CD4-positive, alpha-beta memory T cell (primary cell): ENCODE measurements at regions not wholly inside any gene's neighbourhood (a gene's known extent, or its start where the extent isn't known, plus 50 kb on each side); places are given as distances from the start of the nearest gene placed in this dataset.

Source experiments
- CTCF ChIA-PET: fragments of 350-600 bp; sonication (Branson Sonifier 250); formaldehyde crosslinking; loops from one replicate; lab custom pipeline; 2021; ENCODE audit warnings: inconsistent platforms; ENCODE audit not compliant: partially characterized antibody; lab: Charles Lee
- POLR2A ChIA-PET: fragments of 350-600 bp; sonication (Branson Sonifier 250); formaldehyde crosslinking; loops from one replicate; lab custom pipeline; 2021; ENCODE audit not compliant: partially characterized antibody; lab: Charles Lee
- DNase-seq, 5 donors: peaks; one replicate each; pipeline versions ENCODE4 v3.0.0 to v3.0.0-alpha.2; 2020 to 2022; ENCODE audit warnings: mixed read lengths in 1 of 5
- H3K27ac ChIP-seq: one replicate; pipeline ENCODE4 v1.7.0; 2013; ENCODE audit warnings: low read depth, low read length
- H3K27me3 ChIP-seq: 2 replicates; pipeline ENCODE4 v1.7.0; 2013; ENCODE audit warnings: mild to moderate bottlenecking, low read length, moderate library complexity; ENCODE audit not compliant: insufficient read depth
- H3K36me3 ChIP-seq: 2 replicates; pipeline ENCODE4 v1.7.0; 2013; ENCODE audit warnings: mild to moderate bottlenecking, low read length, moderate library complexity; ENCODE audit not compliant: insufficient read depth
- H3K4me1 ChIP-seq: 2 replicates; pipeline ENCODE4 v1.7.0; 2013; ENCODE audit warnings: mild to moderate bottlenecking, low read length, moderate library complexity; ENCODE audit not compliant: insufficient read depth
- H3K4me3 ChIP-seq, 2 donors: one replicate each; pipeline ENCODE4 v1.7.0; 2013; ENCODE audit warnings: low read length in 2 of 2, mild to moderate bottlenecking in 1 of 2
- H3K9me3 ChIP-seq, 2 donors: one replicate each; pipeline ENCODE4 v1.7.0; 2013; ENCODE audit warnings: low read length in 2 of 2, control low read depth in 1 of 2; ENCODE audit not compliant: control insufficient read depth in 1 of 2
- H3K27ac Mint-ChIP-seq, 7 donors: one replicate each; pipeline ENCODE4 v1.8.0; 2020 to 2021; ENCODE audit warnings: mixed read lengths in 7 of 7, mild to moderate bottlenecking in 6 of 7, inconsistent platforms in 3 of 7, moderate library complexity in 3 of 7
- H3K27me3 Mint-ChIP-seq, 2 donors: one replicate each; pipeline ENCODE4 v1.8.0; 2020 to 2021; ENCODE audit warnings: mixed read lengths in 2 of 2
- H3K36me3 Mint-ChIP-seq, 2 donors: one replicate each; pipeline ENCODE4 v1.8.0; 2020 to 2021; ENCODE audit warnings: mixed read lengths in 2 of 2, inconsistent platforms in 1 of 2, mild to moderate bottlenecking in 1 of 2
- H3K4me1 Mint-ChIP-seq, 4 donors: one replicate each; pipeline ENCODE4 v1.8.0; 2020 to 2021; ENCODE audit warnings: mixed read lengths in 4 of 4, mild to moderate bottlenecking in 1 of 4
- H3K4me3 Mint-ChIP-seq, 8 donors: one replicate each; pipeline ENCODE4 v1.8.0; 2020 to 2021; ENCODE audit warnings: mixed read lengths in 8 of 8, mild to moderate bottlenecking in 7 of 8, moderate library complexity in 6 of 8, inconsistent platforms in 3 of 8
- H3K9me3 Mint-ChIP-seq, 8 donors: one replicate each; pipeline ENCODE4 v1.8.0; 2020 to 2021; ENCODE audit warnings: mixed read lengths in 8 of 8, mild to moderate bottlenecking in 5 of 8, inconsistent platforms in 3 of 8, moderate library complexity in 1 of 8
- intact Hi-C: fragments of 100-400 bp; cut with micrococcal nuclease; formaldehyde crosslinking; loops from one replicate; pipeline ENCODE4 v1.15.1; 2023

DNA sequence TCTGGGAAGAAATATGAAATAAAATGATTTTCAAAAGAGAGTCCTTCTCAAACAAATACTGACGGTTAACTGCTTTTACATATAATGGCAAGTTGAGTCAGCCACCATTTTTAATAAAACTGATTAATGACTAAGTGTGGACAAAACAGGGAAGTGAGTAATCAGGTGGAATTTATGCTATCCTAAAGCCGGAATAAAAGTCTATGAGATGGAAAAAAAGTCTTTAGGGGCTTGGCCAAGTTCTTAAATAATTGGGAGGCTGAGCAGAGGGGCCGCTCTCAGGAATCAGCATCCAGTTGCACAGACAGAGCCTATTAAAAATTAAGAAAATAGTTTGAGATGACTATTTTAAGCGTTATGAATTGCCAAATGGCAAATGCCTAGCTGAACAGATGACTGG lies 58.6 kb upstream of the AFF3 start:
- H3K9me3 Mint-ChIP-seq = peaks cover 0 to 3% (median 0%) of the 10 kb centered on the region in 8 donors
- Histone ChIP-seq H3K9me3 (no peaks in the 10 kb centered on the region), H3K4me3 (no peak overlapping the region), H3K36me3 (no peaks in the 10 kb centered on the region), H3K27ac (no peak overlapping the region), H3K27me3 (no peaks in the 10 kb centered on the region), H3K4me1 (no peaks in the 10 kb centered on the region)
- no peak overlapping the region for H3K27ac Mint-ChIP-seq
- H3K36me3 Mint-ChIP-seq = no peaks in the 10 kb centered on the region
- peaks cover 0 to 3% (median 0%) of the 10 kb centered on the region in 4 donors for H3K4me1 Mint-ChIP-seq
- intact Hi-C loops = no loop called here
- no peak overlapping the region for H3K4me3 Mint-ChIP-seq
- no peak for DNase-seq
- CTCF ChIA-PET = no interaction called here
- no peaks in the 10 kb centered on the region for H3K27me3 Mint-ChIP-seq
- POLR2A ChIA-PET = no interaction called here

GRCh38 chr2:100199421-100199820 lies 57.0 kb upstream of the AFF3 start:
- intact Hi-C loops = no loop called here
- peaks cover 0 to 3% (median 0%) of the 10 kb centered on the region in 8 donors for H3K9me3 Mint-ChIP-seq
- no peak overlapping the region for H3K4me3 Mint-ChIP-seq
- H3K36me3 ChIP-seq = no peaks in the 10 kb centered on the region
- H3K36me3 Mint-ChIP-seq = no peaks in the 10 kb centered on the region
- H3K27me3 Mint-ChIP-seq = peaks cover 0 to 3% of the 10 kb centered on the region in 2 donors
- no peaks in the 10 kb centered on the region for H3K27me3 ChIP-seq
- no peak overlapping the region for H3K4me3 ChIP-seq
- H3K9me3 ChIP-seq = no peaks in the 10 kb centered on the region
- H3K27ac ChIP-seq = no peak overlapping the region
- no peak for DNase-seq
- H3K27ac Mint-ChIP-seq = no peak overlapping the region
- POLR2A ChIA-PET = no interaction called here
- H3K4me1 Mint-ChIP-seq = no peaks in the 10 kb centered on the region
- H3K4me1 ChIP-seq = no peaks in the 10 kb centered on the region
- CTCF ChIA-PET = no interaction called here

GRCh38 chr2:100198461-100199230 lies 56.3 kb upstream of the AFF3 start:
- peaks cover 0 to 3% (median 0%) of the 10 kb centered on the region in 8 donors for H3K9me3 Mint-ChIP-seq

GRCh38 chr2:100197631-100198153 lies 55.3 kb upstream of the AFF3 start:
- Histone ChIP-seq H3K36me3 (no peaks in the 10 kb centered on the region), H3K27ac (no peak overlapping the region), H3K27me3 (no peaks in the 10 kb centered on the region), H3K9me3 (no peaks in the 10 kb centered on the region), H3K4me1 (no peaks in the 10 kb centered on the region), H3K4me3 (no peak overlapping the region)
- H3K36me3 Mint-ChIP-seq = no peaks in the 10 kb centered on the region
- intact Hi-C loops = no loop called here
- ChIA-PET CTCF (no interaction called here), POLR2A (no interaction called here)
- no peak overlapping the region for H3K4me3 Mint-ChIP-seq
- H3K27ac Mint-ChIP-seq = no peak overlapping the region
- no peak for DNase-seq
- peaks cover 0 to 3% (median 0%) of the 10 kb centered on the region in 8 donors for H3K9me3 Mint-ChIP-seq
- H3K27me3 Mint-ChIP-seq = peaks cover 0 to 3% of the 10 kb centered on the region in 2 donors
- no peaks in the 10 kb centered on the region for H3K4me1 Mint-ChIP-seq

More at GRCh38 chr2:100198461-100199230, 56.3 kb upstream of the AFF3 start:
- no peaks in the 10 kb centered on the region for H3K36me3 ChIP-seq
- no peak overlapping the region for H3K27ac Mint-ChIP-seq
- no peak for DNase-seq
- H3K9me3 ChIP-seq = no peaks in the 10 kb centered on the region
- no peaks in the 10 kb centered on the region for H3K4me1 ChIP-seq
- intact Hi-C loops = no loop called here
- no peaks in the 10 kb centered on the region for H3K4me1 Mint-ChIP-seq
- no peak overlapping the region for H3K4me3 ChIP-seq
- ChIA-PET POLR2A (no interaction called here), CTCF (no interaction called here)
- peaks cover 0 to 3% of the 10 kb centered on the region in 2 donors for H3K27me3 Mint-ChIP-seq
- H3K4me3 Mint-ChIP-seq = no peak overlapping the region
- no peaks in the 10 kb centered on the region for H3K27me3 ChIP-seq
- no peaks in the 10 kb centered on the region for H3K36me3 Mint-ChIP-seq
- H3K27ac ChIP-seq = no peak overlapping the region

DNA sequence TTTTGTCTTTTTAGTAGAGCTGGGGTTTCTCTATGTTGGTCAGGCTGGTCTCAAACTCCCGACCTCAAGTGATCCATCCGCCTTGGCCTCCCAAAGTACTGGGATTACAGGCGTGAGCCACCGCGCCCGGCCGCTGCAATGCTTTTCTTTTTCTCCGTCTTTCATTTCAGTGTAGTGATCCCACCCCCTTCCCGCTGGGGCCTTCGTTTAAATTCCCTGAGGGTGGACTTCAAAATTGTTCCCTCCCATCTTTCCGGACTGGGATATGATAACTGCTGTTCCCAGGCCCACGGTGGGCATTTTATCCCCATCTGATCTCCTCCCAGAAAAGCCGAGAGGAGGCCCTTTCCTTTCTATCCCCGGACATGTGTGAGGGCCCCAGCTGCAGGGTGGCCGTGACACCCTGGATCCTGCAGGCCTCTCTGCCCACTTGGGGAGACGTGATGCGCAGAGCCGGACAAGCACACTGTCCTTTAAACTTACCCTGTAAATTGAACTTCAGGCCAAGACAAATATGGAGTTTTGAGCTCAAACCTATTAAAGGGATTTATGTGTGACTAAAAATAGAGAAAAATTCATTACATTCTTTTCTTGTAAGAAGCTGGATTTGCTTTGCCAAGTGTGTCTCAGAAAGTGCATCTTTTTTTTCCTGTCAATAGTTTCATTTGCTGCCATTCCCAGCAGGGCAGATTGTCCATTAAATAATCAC lies 54.5 kb upstream of the AFF3 start:
- ChIA-PET POLR2A (no interaction called here), CTCF (no interaction called here)
- H3K27me3 Mint-ChIP-seq = peaks cover 0 to 6% of the 10 kb centered on the region in 2 donors
- DNase-seq = no peak
- no peak overlapping the region for H3K27ac ChIP-seq
- H3K27me3 ChIP-seq = no peaks in the 10 kb centered on the region
- no peaks in the 10 kb centered on the region for H3K36me3 ChIP-seq
- no peaks in the 10 kb centered on the region for H3K9me3 Mint-ChIP-seq
- no peak overlapping the region for H3K4me3 ChIP-seq
- peak overlapping the region in 1 of 7 donors; percentile 81 for H3K27ac Mint-ChIP-seq
- H3K9me3 ChIP-seq = no peaks in the 10 kb centered on the region
- H3K36me3 Mint-ChIP-seq = no peaks in the 10 kb centered on the region
- no peaks in the 10 kb centered on the region for H3K4me1 Mint-ChIP-seq
- intact Hi-C loops = no loop called here
- no peak overlapping the region for H3K4me3 Mint-ChIP-seq
- no peaks in the 10 kb centered on the region for H3K4me1 ChIP-seq

- POLR2A ChIA-PET = no interaction called here
- H3K27me3 ChIP-seq = no peaks in the 10 kb centered on the region
- no peaks in the 10 kb centered on the region for H3K4me1 Mint-ChIP-seq
Measured at GRCh38 chr2:100195942-100196341, 53.6 kb upstream of the AFF3 start.

DNA sequence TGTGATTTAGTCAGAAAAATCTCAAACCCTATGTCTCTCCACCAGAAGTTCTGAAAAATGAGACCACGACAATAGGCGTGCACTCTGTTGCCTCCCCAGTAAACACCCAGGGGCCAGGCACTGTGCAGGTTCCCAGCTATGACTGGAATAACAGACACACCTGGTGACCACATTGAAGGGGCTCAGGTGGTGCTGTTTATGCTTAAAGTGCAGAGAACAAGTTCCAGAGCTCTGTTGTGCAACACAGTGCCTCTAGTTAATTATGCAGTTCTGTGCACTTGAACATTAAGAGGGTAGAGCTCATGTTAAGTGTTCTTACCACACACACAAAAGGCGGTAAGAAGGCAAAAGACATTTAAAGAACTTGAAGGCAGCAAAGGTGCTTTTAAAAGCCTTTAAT lies 52.6 kb upstream of the AFF3 start:
- Mint-ChIP-seq H3K4me3 (no peak overlapping the region), H3K27me3 (peaks cover 0 to 6% of the 10 kb centered on the region in 2 donors), H3K36me3 (no peaks in the 10 kb centered on the region), H3K4me1 (no peaks in the 10 kb centered on the region), H3K27ac (no peak overlapping the region), H3K9me3 (no peaks in the 10 kb centered on the region)
- Histone ChIP-seq H3K4me3 (no peak overlapping the region), H3K27me3 (no peaks in the 10 kb centered on the region), H3K36me3 (no peaks in the 10 kb centered on the region), H3K4me1 (no peaks in the 10 kb centered on the region), H3K27ac (no peak overlapping the region), H3K9me3 (no peaks in the 10 kb centered on the region)
- no peak for DNase-seq
- POLR2A ChIA-PET = no interaction called here
- CTCF ChIA-PET = no interaction called here
- intact Hi-C loops = no loop called here

More at GRCh38 chr2:100195942-100196341, 53.6 kb upstream of the AFF3 start:
- no peak overlapping the region for H3K27ac Mint-ChIP-seq
- no peak for DNase-seq
- CTCF ChIA-PET = no interaction called here
- H3K9me3 ChIP-seq = no peaks in the 10 kb centered on the region
- no peak overlapping the region for H3K27ac ChIP-seq
- H3K36me3 ChIP-seq = no peaks in the 10 kb centered on the region
- no peaks in the 10 kb centered on the region for H3K9me3 Mint-ChIP-seq
- no peak overlapping the region for H3K4me3 Mint-ChIP-seq
- no peaks in the 10 kb centered on the region for H3K4me1 ChIP-seq
- H3K27me3 Mint-ChIP-seq = peaks cover 0 to 6% of the 10 kb centered on the region in 2 donors
- intact Hi-C loops = no loop called here
- H3K36me3 Mint-ChIP-seq = no peaks in the 10 kb centered on the region
- H3K4me3 ChIP-seq = no peak overlapping the region
